ENCODE measurements at regions not wholly inside any gene's neighbourhood (a gene's known extent, or its start where the extent isn't known, plus 50 kb on each side); places are given as distances from the start of the nearest gene placed in this dataset.

- no peak overlapping the region for H3K4me3 ChIP-seq
- DNase-seq (ENCODE audit: low spot score in 2 of 2) = no peak
- 60 to 70% methylated on average over 3 of the region's 3 CpGs for WGBS, 2 donors
Observed at GRCh38 chr4:11910812-11911211, 482.1 kb upstream of the HS3ST1 start.

GRCh38 chr4:11908712-11909111, 480.0 kb upstream of the HS3ST1 start:
- no peaks in the 10 kb centered on the region for H3K4me1 ChIP-seq
- no peaks in the 10 kb centered on the region for H3K27me3 ChIP-seq
- H3K4me3 ChIP-seq = no peak overlapping the region
- H3K36me3 ChIP-seq = no peaks in the 10 kb centered on the region
- no peak for DNase-seq (ENCODE audit: low spot score in 2 of 2)
- H3K9me3 ChIP-seq = no peaks in the 10 kb centered on the region
- no peak overlapping the region for H3K27ac ChIP-seq
- WGBS, 2 donors = 65 to 66% methylated on average over 4 of the region's 4 CpGs
- TF ChIP-seq CTCF (IDR thresholded peaks at IDR 0.05) (no peak), POLR2A (IDR thresholded peaks at IDR 0.05) (no peak), EP300 (IDR thresholded peaks at IDR 0.05) (no peak)

More at GRCh38 chr4:11910812-11911211, 482.1 kb upstream of the HS3ST1 start:
- no peaks in the 10 kb centered on the region for H3K36me3 ChIP-seq
- TF ChIP-seq EP300 (IDR thresholded peaks at IDR 0.05) = no peak
- no peak for TF ChIP-seq CTCF (IDR thresholded peaks at IDR 0.05)
- no peak for TF ChIP-seq POLR2A (IDR thresholded peaks at IDR 0.05)
- no peak overlapping the region for H3K27ac ChIP-seq
- H3K9me3 ChIP-seq = no peaks in the 10 kb centered on the region
- no peaks in the 10 kb centered on the region for H3K4me1 ChIP-seq
- no peaks in the 10 kb centered on the region for H3K27me3 ChIP-seq

- TF ChIP-seq CTCF (IDR thresholded peaks at IDR 0.05) (no peak), EP300 (IDR thresholded peaks at IDR 0.05) (no peak), POLR2A (IDR thresholded peaks at IDR 0.05) (no peak)
- no peak overlapping the region for H3K27ac ChIP-seq
- 70 to 74% methylated on average over 3 of the region's 3 CpGs for WGBS, 2 donors
Observed at GRCh38 chr4:11908205-11908604, 479.5 kb upstream of the HS3ST1 start.

GRCh38 chr4:11904846-11905739, 476.4 kb upstream of the HS3ST1 start:
- WGBS, 2 donors = 72 to 78% methylated on average over 9 of the region's 9 CpGs
- TF ChIP-seq EP300 (IDR thresholded peaks at IDR 0.05) = no peak
- TF ChIP-seq CTCF (IDR thresholded peaks at IDR 0.05) = no peak
- no peak for TF ChIP-seq POLR2A (IDR thresholded peaks at IDR 0.05)

More at GRCh38 chr4:11908205-11908604, 479.5 kb upstream of the HS3ST1 start:
- Histone ChIP-seq H3K4me1 (no peaks in the 10 kb centered on the region), H3K4me3 (no peak overlapping the region), H3K36me3 (no peaks in the 10 kb centered on the region), H3K9me3 (no peaks in the 10 kb centered on the region), H3K27me3 (no peaks in the 10 kb centered on the region)
- DNase-seq (ENCODE audit: low spot score in 2 of 2) = no peak

GRCh38 chr4:11904117-11904535, 475.4 kb upstream of the HS3ST1 start:
- Histone ChIP-seq H3K27ac (no peak overlapping the region), H3K36me3 (no peaks in the 10 kb centered on the region), H3K4me1 (no peaks in the 10 kb centered on the region), H3K4me3 (no peak overlapping the region), H3K9me3 (no peaks in the 10 kb centered on the region), H3K27me3 (no peaks in the 10 kb centered on the region)
- peak in 1 of 2 donors; percentile 9 for DNase-seq (ENCODE audit: low spot score in 2 of 2)
- 42 to 50% methylated on average over 2 of the region's 2 CpGs for WGBS, 2 donors
- TF ChIP-seq CTCF (IDR thresholded peaks at IDR 0.05) = no peak
- TF ChIP-seq POLR2A (IDR thresholded peaks at IDR 0.05) = no peak
- no peak for TF ChIP-seq EP300 (IDR thresholded peaks at IDR 0.05)

More at GRCh38 chr4:11904846-11905739, 476.4 kb upstream of the HS3ST1 start:
- no peaks in the 10 kb centered on the region for H3K36me3 ChIP-seq
- no peak for DNase-seq (ENCODE audit: low spot score in 2 of 2)
- no peak overlapping the region for H3K4me3 ChIP-seq
- H3K27ac ChIP-seq = peak overlapping the region in 1 of 4 donors; percentile 53
- no peaks in the 10 kb centered on the region for H3K9me3 ChIP-seq
- H3K4me1 ChIP-seq = no peaks in the 10 kb centered on the region
- H3K27me3 ChIP-seq = no peaks in the 10 kb centered on the region

All from tibial nerve (tissue), 4 donors.